ENCODE measurements at regions not wholly inside any gene's neighbourhood (a gene's known extent, or its start where the extent isn't known, plus 50 kb on each side); places are given as distances from the start of the nearest gene placed in this dataset.

DNA sequence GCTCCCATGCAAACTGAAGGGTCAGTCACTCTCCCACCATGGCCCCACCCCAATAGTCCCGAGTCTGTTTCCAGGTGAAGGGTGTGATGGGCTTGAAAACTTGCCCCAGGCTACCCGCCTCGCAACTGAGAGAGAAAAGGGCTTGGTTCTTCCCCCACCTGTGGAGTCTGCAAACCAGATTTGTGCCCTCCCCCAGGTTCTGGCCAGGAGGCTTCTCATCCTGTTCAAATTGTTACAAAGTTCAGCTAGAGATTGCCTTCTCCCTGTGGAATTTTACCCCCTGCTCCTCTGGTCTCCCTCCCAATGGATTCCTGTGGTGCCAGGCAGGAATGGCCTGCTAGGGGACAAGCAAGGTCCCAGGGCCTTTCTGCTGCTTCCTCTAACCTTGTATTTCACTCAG is 93.1 kb upstream of the ACO1 start:
- Histone ChIP-seq H3K4me3 (no peak overlapping the region), H3K4me1 (no peaks in the 10 kb centered on the region), H3K27me3 (no peaks in the 10 kb centered on the region), H3K9me3 (no peaks in the 10 kb centered on the region), H3K27ac (no peak overlapping the region), H3K36me3 (no peaks in the 10 kb centered on the region)
- TF ChIP-seq CTCF (IDR thresholded peaks at IDR 0.05) = no peak
- intact Hi-C loops (cut with DNase I) = no loop called here
- DNase-seq = no peak
- no peak for ATAC-seq

DNA sequence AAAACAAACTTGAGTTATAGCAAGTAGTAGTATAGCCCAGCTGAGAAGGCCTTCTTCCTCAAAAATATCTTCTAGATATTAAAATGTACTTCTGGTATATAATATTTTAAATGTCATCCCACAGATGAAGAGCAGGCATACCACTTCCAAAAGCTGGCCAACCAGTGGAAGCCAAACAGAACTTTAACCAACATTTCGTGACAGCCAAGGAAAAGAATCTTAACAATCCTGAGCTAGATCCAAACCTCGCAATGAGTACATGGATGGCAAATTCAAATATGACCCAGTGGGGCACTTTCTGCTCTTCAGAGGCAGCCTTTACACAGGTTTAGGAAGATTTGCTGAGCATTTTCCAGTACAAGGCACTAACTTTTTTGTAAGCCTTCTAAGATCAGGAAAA is 91.8 kb upstream of the ACO1 start:
- no peak overlapping the region for H3K27ac ChIP-seq
- no peaks in the 10 kb centered on the region for H3K9me3 ChIP-seq
- ATAC-seq (no peak), DNase-seq (no peak)
- H3K4me1 ChIP-seq = no peaks in the 10 kb centered on the region
- intact Hi-C loops (cut with DNase I) = no loop called here
- no peak overlapping the region for H3K4me3 ChIP-seq
- TF ChIP-seq CTCF (IDR thresholded peaks at IDR 0.05) = no peak
- H3K27me3 ChIP-seq = no peaks in the 10 kb centered on the region
- H3K36me3 ChIP-seq = no peaks in the 10 kb centered on the region

DNA sequence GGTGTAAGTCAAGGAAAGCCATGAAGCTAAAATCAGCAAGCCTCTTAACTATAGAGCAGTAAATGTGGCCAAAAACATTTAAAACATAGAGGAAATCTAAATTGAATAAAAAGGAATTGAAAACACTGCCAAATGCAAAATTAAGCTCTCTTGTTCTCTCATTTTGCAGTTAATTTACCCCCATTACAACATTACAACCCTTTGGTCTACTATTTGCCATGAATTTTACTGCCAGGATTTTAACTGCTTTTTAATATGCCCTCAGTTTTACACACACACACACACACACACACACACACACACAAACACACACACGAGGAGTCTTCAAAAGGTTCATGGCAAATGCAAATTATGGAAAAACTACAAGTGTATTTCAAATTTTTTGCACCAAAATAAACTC is 91.4 kb upstream of the ACO1 start:
- no peaks in the 10 kb centered on the region for H3K36me3 ChIP-seq
- H3K9me3 ChIP-seq = no peaks in the 10 kb centered on the region
- H3K4me3 ChIP-seq = no peak overlapping the region
- intact Hi-C loops (cut with DNase I) = no loop called here
- no peak for TF ChIP-seq CTCF (IDR thresholded peaks at IDR 0.05)
- H3K27me3 ChIP-seq = no peaks in the 10 kb centered on the region
- no peaks in the 10 kb centered on the region for H3K4me1 ChIP-seq
- ATAC-seq = no peak
- no peak overlapping the region for H3K27ac ChIP-seq
- DNase-seq = no peak

DNA sequence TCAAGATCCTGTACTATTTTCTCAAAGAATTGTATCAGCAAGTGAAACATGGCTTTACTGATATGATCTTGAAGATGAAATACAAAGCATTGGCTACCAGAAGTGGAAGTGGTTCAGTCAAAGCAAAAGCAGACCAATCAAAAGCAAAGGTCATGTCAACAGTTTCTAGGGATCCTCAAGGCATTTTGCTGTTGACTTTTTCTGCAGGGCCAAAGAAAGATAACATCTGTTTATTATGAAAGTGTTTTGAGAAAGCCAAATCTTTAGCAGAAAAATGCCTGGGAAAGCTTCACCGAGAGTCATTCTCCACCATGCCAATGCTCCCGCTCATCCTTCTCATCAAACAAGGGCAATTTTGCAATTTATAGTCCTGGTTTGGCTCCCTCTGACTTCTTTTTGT is 90.3 kb upstream of the ACO1 start:
- Histone ChIP-seq H3K4me3 (no peak overlapping the region), H3K4me1 (no peaks in the 10 kb centered on the region), H3K27me3 (no peaks in the 10 kb centered on the region), H3K36me3 (no peaks in the 10 kb centered on the region), H3K27ac (no peak overlapping the region), H3K9me3 (no peaks in the 10 kb centered on the region)
- DNase-seq (no peak), ATAC-seq (no peak)
- intact Hi-C loops (cut with DNase I) = no loop called here
- no peak for TF ChIP-seq CTCF (IDR thresholded peaks at IDR 0.05)

GRCh38 chr9:32300373-32300772 is 84.1 kb upstream of the ACO1 start:
- no peaks in the 10 kb centered on the region for H3K27me3 ChIP-seq
- ATAC-seq (no peak), DNase-seq (no peak)
- no peaks in the 10 kb centered on the region for H3K36me3 ChIP-seq
- H3K4me3 ChIP-seq = no peak overlapping the region
- TF ChIP-seq CTCF (IDR thresholded peaks at IDR 0.05) = no peak
- H3K27ac ChIP-seq = no peak overlapping the region
- intact Hi-C loops (cut with DNase I) = no loop called here
- no peaks in the 10 kb centered on the region for H3K9me3 ChIP-seq
- H3K4me1 ChIP-seq = no peaks in the 10 kb centered on the region

DNA sequence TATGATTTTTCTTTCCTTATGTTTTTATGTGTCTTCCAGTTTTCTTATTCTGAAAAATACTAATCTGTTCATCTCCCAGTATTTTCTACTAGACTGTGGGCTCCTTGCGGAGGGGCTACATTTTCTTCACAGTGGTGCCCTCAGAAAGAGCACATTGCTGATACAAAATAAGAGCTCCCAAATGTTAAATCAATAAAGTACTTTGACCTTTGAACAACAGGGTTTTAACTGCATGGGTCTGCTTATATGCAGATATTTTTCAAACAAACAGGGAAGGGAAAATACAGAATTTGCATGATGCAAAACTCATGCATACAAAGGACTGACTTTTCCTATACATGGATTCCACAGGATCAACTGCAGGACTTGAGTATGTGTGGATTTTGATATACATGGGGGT is 79.9 kb upstream of the ACO1 start:
- H3K36me3 ChIP-seq = no peaks in the 10 kb centered on the region
- no peaks in the 10 kb centered on the region for H3K4me1 ChIP-seq
- H3K27ac ChIP-seq = no peak overlapping the region
- ATAC-seq = no peak
- no peak overlapping the region for H3K4me3 ChIP-seq
- TF ChIP-seq CTCF (IDR thresholded peaks at IDR 0.05) = no peak
- DNase-seq = no peak
- H3K27me3 ChIP-seq = no peaks in the 10 kb centered on the region
- no peaks in the 10 kb centered on the region for H3K9me3 ChIP-seq
- intact Hi-C loops (cut with DNase I) = no loop called here
